HepG2 (cell line): ENCODE measurements at regions not wholly inside any gene's neighbourhood (a gene's known extent, or its start where the extent isn't known, plus 50 kb on each side); places are given as distances from the start of the nearest gene placed in this dataset.

Experiments
- DNMT3B ChIP-seq: conservative IDR thresholded peaks from 2 replicates; pipeline ENCODE4 v1.6.1; 2016; ENCODE audit warnings: missing biosample characterization, control low read depth
- ETV5 ChIP-seq: IDR thresholded peaks from 2 replicates; pipeline ENCODE4 v1.6.1; 2018; ENCODE audit warnings: missing biosample characterization, missing genetic modification reagents, inconsistent platforms, borderline replicate concordance
- FOXP4 ChIP-seq: sonication (generic); formaldehyde crosslinking; IDR thresholded peaks from 2 replicates; pipeline ENCODE4 v1.4.0; 2020; ENCODE audit warnings: missing genetic modification reagents
- GABPB1 ChIP-seq: IDR thresholded peaks from 2 replicates; pipeline ENCODE4 v1.6.1; 2016; ENCODE audit warnings: mild to moderate bottlenecking, missing genetic modification reagents, moderate library complexity, missing compliant biosample characterization
- HNRNPK ChIP-seq: fragments of 200-400 bp; formaldehyde crosslinking; IDR thresholded peaks from 2 replicates; pipeline ENCODE4 v1.6.1; 2018; ENCODE audit warnings: low read length, low read depth, moderate library complexity, mild to moderate bottlenecking; ENCODE audit not compliant: poor library complexity, severe bottlenecking
- KDM1A ChIP-seq: IDR thresholded peaks from 2 replicates; pipeline ENCODE4 v1.6.1; 2016; ENCODE audit warnings: missing compliant biosample characterization
- KDM4B ChIP-seq: sonication (generic); formaldehyde crosslinking; IDR thresholded peaks from 2 replicates; pipeline ENCODE4 v1.4.0; 2020; ENCODE audit warnings: missing genetic modification reagents
- RNF2 ChIP-seq: fragments of 450-650 bp; conservative IDR thresholded peaks from 2 replicates; pipeline ENCODE4 v1.6.1; 2016; ENCODE audit warnings: low read depth
- SALL1 ChIP-seq: sonication (generic); formaldehyde crosslinking; IDR thresholded peaks from 2 replicates; pipeline ENCODE4 v1.8.0; 2022; ENCODE audit warnings: mild to moderate bottlenecking, missing genetic modification reagents
- SAP130 ChIP-seq: IDR thresholded peaks from 2 replicates; pipeline ENCODE4 v1.6.1; 2016; ENCODE audit warnings: low read depth
- ZNF230 ChIP-seq: sonication (generic); formaldehyde crosslinking; IDR thresholded peaks from 2 replicates; pipeline ENCODE4 v1.4.0; 2020; ENCODE audit warnings: mild to moderate bottlenecking, missing genetic modification reagents
- ZNF274 ChIP-seq: sonication (generic); formaldehyde crosslinking; IDR thresholded peaks from 2 replicates; pipeline ENCODE4 v1.5.1; 2020; ENCODE audit warnings: mild to moderate bottlenecking, missing genetic modification reagents
- ZNF446 ChIP-seq: sonication (generic); formaldehyde crosslinking; IDR thresholded peaks from 2 replicates; pipeline ENCODE4 v1.5.0; 2020; ENCODE audit warnings: mild to moderate bottlenecking, missing genetic modification reagents
- ZNF609 ChIP-seq: sonication (generic); formaldehyde crosslinking; IDR thresholded peaks from 2 replicates; pipeline ENCODE4 v1.4.0; 2020; ENCODE audit warnings: mild to moderate bottlenecking, missing genetic modification reagents, borderline replicate concordance
- ZNF75D ChIP-seq: sonication (generic); formaldehyde crosslinking; IDR thresholded peaks from 2 replicates; pipeline ENCODE4 v1.8.1; 2023; ENCODE audit warnings: missing genetic modification reagents, mild to moderate bottlenecking, borderline replicate concordance
- ZNF761 ChIP-seq: sonication (generic); formaldehyde crosslinking; conservative IDR thresholded peaks from 2 replicates; pipeline ENCODE4 v1.4.0; 2020; ENCODE audit warnings: mild to moderate bottlenecking, missing genetic modification reagents
- ZNF788 ChIP-seq: sonication (generic); formaldehyde crosslinking; IDR thresholded peaks from 2 replicates; pipeline ENCODE4 v1.5.0; 2020; ENCODE audit warnings: mild to moderate bottlenecking, missing genetic modification reagents, borderline replicate concordance
- ZNF816 ChIP-seq: sonication (generic); formaldehyde crosslinking; IDR thresholded peaks from 2 replicates; pipeline ENCODE4 v1.8.0; 2022; ENCODE audit warnings: missing genetic modification reagents, mild to moderate bottlenecking, borderline replicate concordance
- TF ChIP-seq, protein P1 (sequence below): sonication (generic); formaldehyde crosslinking; IDR thresholded peaks from 2 replicates; pipeline ENCODE4 v1.5.1; 2020; ENCODE audit warnings: mild to moderate bottlenecking, missing genetic modification reagents, moderate library complexity
- TF ChIP-seq, protein P2 (sequence below): sonication (generic); formaldehyde crosslinking; IDR thresholded peaks from 2 replicates; pipeline ENCODE4 v1.5.1; 2020; ENCODE audit warnings: missing genetic modification reagents, mild to moderate bottlenecking, borderline replicate concordance

GRCh38 chr2:234794866-234795265 lies 157.0 kb upstream of the SH3BP4 start (continued):
- TF ChIP-seq KDM4B (no peak), ZNF230 (0 out of 2 replicates have a peak, but pooled peaks have one; percentile 58), GABPB1 (CRISPR knock-in tag) (no peak), SALL1 (CRISPR knock-in tag) (0 out of 2 replicates have a peak, but pooled peaks have one; percentile 26), ZNF446 (CRISPR knock-in tag) (no peak), FOXP4 (CRISPR knock-in tag) (no peak), ZNF75D (no peak), ZNF274 (CRISPR knock-in tag) (0 out of 2 replicates have a peak, but pooled peaks have one; percentile 20), ZNF761 (no peak), HNRNPK (no peak), DNMT3B (CRISPR knock-in tag) (no peak), KDM1A (CRISPR knock-in tag) (no peak), SAP130 (CRISPR knock-in tag) (no peak), ZNF816 (no peak), ETV5 (CRISPR knock-in tag) (no peak), ZNF609 (CRISPR knock-in tag) (no peak), ZNF788 (0 out of 2 replicates have a peak, but pooled peaks have one; percentile 9), RNF2 (no peak)
- TF ChIP-seq, protein P1, sequence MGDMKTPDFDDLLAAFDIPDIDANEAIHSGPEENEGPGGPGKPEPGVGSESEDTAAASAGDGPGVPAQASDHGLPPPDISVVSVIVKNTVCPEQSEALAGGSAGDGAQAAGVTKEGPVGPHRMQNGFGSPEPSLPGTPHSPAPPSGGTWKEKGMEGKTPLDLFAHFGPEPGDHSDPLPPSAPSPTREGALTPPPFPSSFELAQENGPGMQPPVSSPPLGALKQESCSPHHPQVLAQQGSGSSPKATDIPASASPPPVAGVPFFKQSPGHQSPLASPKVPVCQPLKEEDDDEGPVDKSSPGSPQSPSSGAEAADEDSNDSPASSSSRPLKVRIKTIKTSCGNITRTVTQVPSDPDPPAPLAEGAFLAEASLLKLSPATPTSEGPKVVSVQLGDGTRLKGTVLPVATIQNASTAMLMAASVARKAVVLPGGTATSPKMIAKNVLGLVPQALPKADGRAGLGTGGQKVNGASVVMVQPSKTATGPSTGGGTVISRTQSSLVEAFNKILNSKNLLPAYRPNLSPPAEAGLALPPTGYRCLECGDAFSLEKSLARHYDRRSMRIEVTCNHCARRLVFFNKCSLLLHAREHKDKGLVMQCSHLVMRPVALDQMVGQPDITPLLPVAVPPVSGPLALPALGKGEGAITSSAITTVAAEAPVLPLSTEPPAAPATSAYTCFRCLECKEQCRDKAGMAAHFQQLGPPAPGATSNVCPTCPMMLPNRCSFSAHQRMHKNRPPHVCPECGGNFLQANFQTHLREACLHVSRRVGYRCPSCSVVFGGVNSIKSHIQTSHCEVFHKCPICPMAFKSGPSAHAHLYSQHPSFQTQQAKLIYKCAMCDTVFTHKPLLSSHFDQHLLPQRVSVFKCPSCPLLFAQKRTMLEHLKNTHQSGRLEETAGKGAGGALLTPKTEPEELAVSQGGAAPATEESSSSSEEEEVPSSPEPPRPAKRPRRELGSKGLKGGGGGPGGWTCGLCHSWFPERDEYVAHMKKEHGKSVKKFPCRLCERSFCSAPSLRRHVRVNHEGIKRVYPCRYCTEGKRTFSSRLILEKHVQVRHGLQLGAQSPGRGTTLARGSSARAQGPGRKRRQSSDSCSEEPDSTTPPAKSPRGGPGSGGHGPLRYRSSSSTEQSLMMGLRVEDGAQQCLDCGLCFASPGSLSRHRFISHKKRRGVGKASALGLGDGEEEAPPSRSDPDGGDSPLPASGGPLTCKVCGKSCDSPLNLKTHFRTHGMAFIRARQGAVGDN: 0 out of 2 replicates have a peak, but pooled peaks have one; percentile 16
- TF ChIP-seq, protein P2, sequence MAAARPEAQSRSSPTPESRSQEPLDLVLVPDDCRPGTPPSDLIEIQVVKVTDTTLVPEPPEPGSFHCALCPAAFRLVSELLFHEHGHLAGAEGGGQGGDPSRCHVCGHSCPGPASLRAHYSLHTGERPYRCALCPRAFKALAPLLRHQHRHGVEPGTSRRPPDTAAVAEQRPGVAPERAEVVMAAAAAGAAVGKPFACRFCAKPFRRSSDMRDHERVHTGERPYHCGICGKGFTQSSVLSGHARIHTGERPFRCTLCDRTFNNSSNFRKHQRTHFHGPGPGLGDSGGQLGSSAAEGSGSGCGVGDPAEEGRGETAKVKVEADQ (CRISPR knock-in tag): 0 out of 2 replicates have a peak, but pooled peaks have one; percentile 17
